NCI-H1417 treated with DMSO at 0.1 percent for 48 hours (cell line): ENCODE measurements at regions not wholly inside any gene's neighbourhood (a gene's known extent, or its start where the extent isn't known, plus 50 kb on each side); places are given as distances from the start of the nearest gene placed in this dataset.

Experiments
- DNase-seq: peaks from one replicate; lab custom pipeline; 2025; lab: John Stamatoyannopoulos, UW

DNA sequence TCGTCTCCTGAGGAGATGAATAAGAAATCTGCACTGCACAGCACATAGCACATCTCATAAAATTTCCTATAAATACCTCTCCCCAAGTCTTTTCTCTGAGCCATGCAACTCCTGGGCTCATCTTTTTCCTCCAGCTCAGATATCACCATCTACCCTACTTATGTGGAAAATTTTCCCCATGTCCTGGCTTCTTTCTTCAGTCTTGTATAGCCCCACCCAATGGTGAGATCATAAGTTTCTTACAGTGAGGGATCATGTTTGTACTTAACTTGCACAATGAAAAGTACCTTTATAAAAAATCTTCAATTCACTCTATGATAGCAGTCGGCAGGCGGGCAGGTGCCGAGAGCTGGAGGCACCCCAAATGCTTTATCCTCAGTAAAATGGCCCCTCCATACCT is 198.6 kb upstream of the S100G start:
- DNase-seq: no peak

- no peak for DNase-seq
These were observed 195.0 kb upstream of the S100G start for GRCh38 chrX:16454926-16455325.

DNA sequence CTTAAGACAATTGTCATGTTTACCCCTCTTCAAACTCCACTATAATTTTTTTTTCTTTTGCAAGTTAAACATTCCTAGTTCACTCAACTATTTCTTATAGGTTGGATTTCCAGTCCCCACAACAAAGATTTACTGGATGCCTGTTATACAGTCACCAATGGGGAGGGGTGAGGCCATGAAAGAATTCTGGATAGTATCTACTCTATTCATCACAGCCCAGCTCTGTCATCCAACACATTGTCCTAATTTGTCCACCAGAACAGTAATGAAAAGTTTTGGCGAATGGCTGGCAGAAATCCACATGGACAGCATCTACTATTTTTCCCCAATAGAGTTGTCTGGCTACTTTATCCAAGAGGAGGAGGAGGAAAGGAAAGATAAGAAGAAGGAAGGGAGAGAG is 192.7 kb upstream of the S100G start:
- DNase-seq: no peak

GRCh38 chrX:16458208-16458607 is 191.8 kb upstream of the S100G start:
- no peak for DNase-seq

- no peak for DNase-seq
These were observed 190.9 kb upstream of the S100G start for GRCh38 chrX:16459008-16459407.

- DNase-seq: no peak
These were observed 188.0 kb upstream of the S100G start for GRCh38 chrX:16461968-16462367.

GRCh38 chrX:16462912-16463311 is 187.0 kb upstream of the S100G start:
- DNase-seq: no peak

- no peak for DNase-seq
These were observed 185.6 kb upstream of the S100G start for GRCh38 chrX:16464369-16464768.

DNA sequence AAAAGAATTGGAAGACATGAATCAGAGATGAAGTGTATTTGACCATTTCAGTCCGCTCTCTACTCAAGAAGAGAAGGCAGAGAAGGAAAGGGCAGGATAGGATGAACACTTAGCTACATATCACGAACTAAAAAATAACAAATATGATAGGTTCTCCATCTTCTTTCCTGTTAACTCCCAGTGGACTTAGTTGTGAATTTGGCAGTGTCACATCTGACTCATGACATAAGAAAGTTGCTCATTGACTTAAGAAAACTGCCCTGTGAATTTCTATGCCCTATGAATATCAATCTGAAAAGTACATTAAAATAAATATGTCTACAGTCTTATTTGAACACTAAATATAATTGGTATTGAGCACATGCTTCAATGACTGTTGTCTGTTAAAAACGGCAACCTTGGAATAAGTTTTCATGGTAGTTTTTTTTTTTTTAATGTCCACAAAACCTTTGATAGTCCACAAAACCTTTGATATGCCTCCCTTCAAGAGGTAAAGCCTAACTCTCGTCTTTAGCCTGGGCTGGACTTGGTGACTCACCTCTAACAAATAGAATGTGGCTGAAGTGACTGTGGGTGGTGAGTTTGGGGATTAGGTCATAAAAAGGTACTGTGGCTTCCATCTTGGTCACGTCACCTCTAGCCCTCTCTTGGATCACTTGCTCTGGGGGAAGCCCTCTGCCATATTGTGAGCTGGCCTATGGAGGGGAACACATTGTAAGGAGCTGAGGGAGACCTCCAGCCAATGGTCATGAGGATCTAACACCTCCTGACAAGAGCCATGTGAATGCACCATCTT is 184.7 kb upstream of the S100G start:
- DNase-seq: no peak

GRCh38 chrX:16466640-16467432 is 183.1 kb upstream of the S100G start:
- no peak for DNase-seq

DNA sequence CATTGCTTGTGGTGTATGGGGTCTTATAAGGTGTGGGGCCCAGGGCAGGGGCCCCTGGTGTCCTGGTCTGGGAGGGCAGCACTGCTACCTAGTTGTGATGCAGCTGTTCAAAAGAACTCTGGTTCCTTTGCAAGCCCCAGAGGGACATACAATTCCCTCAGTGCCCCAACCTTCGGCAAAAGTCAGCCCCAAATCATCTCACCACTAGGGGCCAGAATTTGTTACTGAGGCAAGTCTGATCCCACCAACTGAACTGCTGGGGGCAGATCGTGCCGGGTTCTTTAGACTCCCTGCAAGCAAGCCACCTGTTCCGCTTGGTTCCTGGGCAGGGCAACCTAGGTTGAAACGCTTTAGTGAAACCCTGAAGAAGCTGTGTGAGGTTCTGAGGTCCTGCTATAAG is 180.1 kb upstream of the S100G start:
- DNase-seq: no peak

DNA sequence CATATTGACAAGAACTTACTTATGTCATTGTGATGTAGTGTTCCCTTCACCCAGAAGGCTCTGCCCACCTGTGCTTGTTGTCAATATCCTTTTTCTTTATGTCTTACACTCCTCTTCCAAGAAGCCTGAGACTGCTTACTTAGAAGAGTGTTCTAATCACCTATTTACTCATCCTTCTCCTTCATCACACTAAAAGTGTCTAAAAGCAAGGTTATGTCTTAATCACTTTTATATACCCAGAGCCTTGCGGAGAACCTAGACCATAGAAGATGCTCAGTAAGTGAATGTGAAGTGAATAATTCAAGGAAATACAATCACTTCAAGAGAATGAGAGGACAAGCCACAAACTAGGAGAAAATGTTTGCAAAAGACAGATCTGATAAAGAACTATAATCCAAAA is 177.6 kb upstream of the S100G start:
- no peak for DNase-seq

- DNase-seq: no peak
These were observed 175.4 kb upstream of the S100G start for GRCh38 chrX:16474511-16474910.

DNA sequence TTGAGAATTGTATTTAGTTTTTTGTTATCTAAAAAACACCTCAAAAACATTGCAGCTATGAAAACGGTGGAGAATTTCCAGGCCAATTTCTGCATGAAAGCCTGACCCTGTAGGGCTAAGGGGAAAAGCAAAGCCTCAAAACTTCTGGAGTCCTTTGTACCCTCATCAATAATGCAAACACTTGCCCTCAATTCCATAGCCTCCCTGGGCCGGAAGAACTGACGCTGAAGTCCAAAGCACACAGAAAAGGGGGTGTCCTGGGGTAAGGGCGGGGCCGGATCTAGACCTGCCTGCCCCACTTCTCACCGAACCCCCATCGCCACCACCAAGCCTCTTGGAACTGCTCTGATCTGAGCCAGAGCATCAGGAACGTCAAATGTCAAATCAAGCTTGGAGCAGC is 173.9 kb upstream of the S100G start:
- no peak for DNase-seq

- no peak for DNase-seq
These were observed 173.3 kb upstream of the S100G start for GRCh38 chrX:16476692-16477091.

DNA sequence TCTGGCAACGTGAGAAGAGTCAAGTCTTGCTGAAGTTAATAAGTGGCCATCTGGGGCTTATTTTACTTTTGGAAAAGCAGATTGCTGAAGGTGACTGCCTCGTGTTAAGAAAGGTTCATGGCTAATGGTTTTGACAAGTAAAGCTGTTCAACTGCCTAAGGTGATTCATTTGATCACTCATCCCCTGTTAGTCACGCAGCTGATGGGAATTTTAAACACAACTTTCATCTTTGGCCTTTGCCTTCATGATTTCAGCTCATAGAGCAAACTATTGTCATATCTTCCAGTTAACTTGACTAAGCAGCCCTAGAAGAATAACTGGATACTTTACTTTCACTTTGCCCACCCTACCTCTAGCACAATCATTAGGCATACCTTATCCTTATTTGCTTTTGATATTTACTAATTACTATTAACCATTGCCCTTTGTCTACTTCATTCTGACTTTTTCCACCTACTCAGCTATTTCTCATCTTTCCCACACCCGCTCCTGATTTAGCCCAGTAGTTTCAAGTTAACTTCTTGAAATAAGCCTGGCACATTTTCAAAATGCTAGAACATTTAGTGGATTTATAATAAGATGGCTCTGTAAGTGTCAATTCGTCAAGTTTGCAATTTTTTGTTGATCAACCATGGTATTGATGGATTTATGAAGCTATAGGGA is 170.6 kb upstream of the S100G start:
- DNase-seq: no peak

DNA sequence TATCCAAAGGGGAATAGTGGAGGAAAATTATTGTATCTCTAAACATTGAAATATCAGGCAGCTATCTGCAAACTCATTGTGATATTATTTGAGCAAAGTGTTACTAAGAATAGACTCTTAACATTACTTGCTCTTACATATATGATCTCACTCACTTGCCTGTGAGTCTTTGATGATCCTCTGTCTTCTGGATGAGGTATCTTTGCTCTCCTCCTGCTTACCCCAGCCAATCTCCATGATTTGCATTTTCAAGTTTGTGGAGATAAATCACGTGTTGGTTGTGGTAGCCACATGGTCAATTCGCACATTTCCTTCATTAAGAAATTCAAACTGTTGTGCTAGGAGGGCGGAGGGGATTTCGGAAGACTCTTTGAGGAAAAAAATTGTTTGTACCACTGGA is 169.9 kb upstream of the S100G start:
- no peak for DNase-seq

DNA sequence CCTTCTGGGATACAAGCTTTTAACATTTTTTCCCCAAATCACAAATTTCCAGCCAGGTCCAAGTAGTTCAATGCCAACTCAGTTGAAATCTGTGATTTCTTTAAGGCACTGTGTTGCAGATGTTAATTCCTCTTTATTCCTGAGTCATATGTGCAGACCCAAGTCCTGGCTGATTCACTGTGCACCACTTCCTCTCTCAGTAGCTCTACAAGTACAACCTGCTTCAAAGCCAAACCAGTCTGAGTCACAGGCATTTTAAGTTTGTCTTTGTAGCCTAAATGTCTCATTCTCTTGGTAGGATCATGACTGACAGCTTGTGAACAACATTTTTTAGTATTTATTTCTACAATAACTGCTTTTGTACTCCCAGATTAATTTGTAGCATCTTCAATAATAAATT is 165.6 kb upstream of the S100G start:
- DNase-seq: no peak

DNA sequence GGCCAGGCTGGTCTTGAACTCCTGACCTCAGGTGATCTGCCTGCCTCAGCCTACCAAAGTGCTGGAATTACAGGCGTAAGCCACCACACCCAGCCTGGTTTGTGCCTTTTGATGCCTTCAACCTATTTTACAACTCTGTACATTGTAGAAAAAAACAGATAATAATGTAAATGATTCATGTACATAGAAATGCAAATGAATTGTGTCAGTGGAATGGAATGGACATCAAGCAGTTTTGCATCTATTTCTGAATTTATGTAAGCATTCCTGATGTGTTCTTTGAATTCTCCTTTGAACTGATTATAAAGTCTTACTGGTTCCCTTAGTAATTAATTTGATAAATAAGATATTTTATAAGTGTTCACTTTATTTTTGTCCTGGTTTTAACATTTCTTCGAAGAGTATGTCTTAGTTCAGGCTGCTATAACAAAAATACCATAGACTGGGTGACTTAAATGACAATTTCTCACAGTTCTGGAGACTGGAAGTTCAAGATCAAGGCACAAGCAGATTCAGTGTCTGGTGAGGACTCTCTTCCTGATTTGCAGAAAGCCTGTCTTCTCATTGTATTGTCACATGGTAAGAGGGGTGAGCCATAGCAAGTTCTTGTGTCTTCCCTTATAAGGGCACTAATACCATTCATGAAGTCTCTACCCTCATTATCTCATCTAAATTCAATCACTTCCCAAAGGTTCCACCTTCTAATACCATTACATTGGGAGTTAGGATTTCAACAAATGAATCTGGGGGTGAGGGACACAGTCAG is 162.2 kb upstream of the S100G start:
- no peak for DNase-seq

- DNase-seq: no peak
These were observed 161.0 kb upstream of the S100G start for GRCh38 chrX:16488959-16489358.

GRCh38 chrX:16491461-16491860 is 158.5 kb upstream of the S100G start:
- DNase-seq: no peak

DNA sequence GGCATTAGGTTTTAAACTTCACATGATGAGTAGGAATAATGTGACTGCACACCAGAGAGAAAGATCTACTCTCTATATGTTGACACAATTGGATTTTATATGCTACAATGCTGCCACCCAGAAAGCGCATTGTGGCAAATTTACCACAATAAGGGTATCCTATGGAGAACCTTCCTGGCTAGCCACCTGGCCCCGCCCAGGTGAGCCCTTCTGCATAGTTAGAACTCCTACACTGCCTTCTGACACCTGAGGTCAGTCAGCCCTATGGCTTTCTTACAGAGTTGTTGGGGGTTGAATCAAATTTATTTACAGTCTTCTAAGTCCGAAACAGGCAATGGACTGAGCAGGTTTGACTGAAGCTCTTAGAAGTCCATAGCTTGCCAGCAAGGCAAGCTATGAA is 153.8 kb upstream of the S100G start:
- DNase-seq: no peak
